Type B pancreatic cell (in vitro differentiated cells): ENCODE measurements at regions not wholly inside any gene's neighbourhood (a gene's known extent, or its start where the extent isn't known, plus 50 kb on each side); places are given as distances from the start of the nearest gene placed in this dataset.

ENCODE experiments used
- DNase-seq: peaks from one replicate; pipeline ENCODE4 v3.0.0; 2021; ENCODE audit warnings: mixed read lengths; ENCODE audit not compliant: unreplicated experiment; ENCODE audit errors: extremely low spot score
- H3K27ac Mint-ChIP-seq: 2 replicates; pipeline ENCODE4 v1.8.0; 2021; ENCODE audit warnings: mild to moderate bottlenecking, mixed read lengths
- H3K27me3 Mint-ChIP-seq: 2 replicates; pipeline ENCODE4 v1.8.0; 2021; ENCODE audit warnings: mixed read lengths
- H3K36me3 Mint-ChIP-seq: 2 replicates; pipeline ENCODE4 v1.8.0; 2021; ENCODE audit warnings: mixed read lengths
- H3K4me1 Mint-ChIP-seq: one replicate; pipeline ENCODE4 v1.8.0; 2021; ENCODE audit warnings: mixed read lengths; ENCODE audit not compliant: unreplicated experiment
- H3K4me3 Mint-ChIP-seq: 2 replicates; pipeline ENCODE4 v1.8.0; 2021; ENCODE audit warnings: mild to moderate bottlenecking, mixed read lengths
- H3K9me3 Mint-ChIP-seq: 2 replicates; pipeline ENCODE4 v1.8.0; 2021; ENCODE audit warnings: mixed read lengths
- TF ChIP-seq, protein P1 (sequence below): fragments of 200-600 bp; sonication (generic); conservative IDR thresholded peaks from 2 replicates; pipeline ENCODE4 v1.5.0; 2021; ENCODE audit warnings: antibody characterized with exemption, mild to moderate bottlenecking

DNA sequence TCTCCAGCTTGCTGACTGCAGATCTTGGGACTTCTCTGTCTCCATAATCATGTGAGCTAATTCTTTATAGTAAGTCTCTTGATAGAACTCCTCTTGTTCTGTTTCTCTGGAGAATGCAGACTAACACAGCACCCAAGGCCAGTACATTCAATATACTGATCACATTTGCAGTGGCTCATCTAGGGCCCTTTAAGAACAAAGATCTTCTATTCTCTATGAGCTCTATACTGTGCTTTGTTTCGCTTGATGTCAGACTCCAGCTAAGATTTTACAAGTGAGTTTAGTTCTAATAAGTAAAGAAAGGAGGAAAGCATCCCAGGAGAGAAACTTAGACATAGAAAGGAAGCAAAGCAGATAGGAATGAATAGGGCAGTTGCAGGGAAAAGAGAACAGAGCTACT, 69.3 kb upstream of the TMPO start:
- Mint-ChIP-seq H3K9me3 (no peaks in the 10 kb centered on the region), H3K27ac (no peak overlapping the region), H3K4me1 (peaks cover 3% of the 10 kb centered on the region), H3K36me3 (no peaks in the 10 kb centered on the region), H3K4me3 (no peak overlapping the region), H3K27me3 (peaks cover 15% of the 10 kb centered on the region)
- TF ChIP-seq, protein P1, sequence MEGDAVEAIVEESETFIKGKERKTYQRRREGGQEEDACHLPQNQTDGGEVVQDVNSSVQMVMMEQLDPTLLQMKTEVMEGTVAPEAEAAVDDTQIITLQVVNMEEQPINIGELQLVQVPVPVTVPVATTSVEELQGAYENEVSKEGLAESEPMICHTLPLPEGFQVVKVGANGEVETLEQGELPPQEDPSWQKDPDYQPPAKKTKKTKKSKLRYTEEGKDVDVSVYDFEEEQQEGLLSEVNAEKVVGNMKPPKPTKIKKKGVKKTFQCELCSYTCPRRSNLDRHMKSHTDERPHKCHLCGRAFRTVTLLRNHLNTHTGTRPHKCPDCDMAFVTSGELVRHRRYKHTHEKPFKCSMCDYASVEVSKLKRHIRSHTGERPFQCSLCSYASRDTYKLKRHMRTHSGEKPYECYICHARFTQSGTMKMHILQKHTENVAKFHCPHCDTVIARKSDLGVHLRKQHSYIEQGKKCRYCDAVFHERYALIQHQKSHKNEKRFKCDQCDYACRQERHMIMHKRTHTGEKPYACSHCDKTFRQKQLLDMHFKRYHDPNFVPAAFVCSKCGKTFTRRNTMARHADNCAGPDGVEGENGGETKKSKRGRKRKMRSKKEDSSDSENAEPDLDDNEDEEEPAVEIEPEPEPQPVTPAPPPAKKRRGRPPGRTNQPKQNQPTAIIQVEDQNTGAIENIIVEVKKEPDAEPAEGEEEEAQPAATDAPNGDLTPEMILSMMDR, result no peak
- DNase-seq, result no peak

DNA sequence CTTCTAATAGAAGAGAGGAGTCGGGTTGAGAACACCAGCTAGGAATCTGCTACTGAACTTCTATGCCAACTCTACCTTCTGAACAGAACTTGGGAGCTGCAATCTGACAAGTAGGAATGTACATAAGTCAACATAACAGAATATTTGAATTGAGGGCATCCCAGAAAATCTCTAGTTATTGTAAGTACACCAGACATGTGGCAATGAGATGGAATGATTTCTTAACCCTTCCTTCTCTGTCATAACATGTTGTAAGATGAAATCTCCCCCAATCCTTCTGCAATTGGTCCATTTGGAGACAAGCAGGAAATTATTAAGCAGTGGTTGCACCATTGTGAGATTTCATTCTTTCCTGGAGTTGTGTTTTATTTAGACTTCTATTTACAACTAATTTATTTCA, 68.7 kb upstream of the TMPO start:
- no peak for DNase-seq
- no peaks in the 10 kb centered on the region for H3K36me3 Mint-ChIP-seq

DNA sequence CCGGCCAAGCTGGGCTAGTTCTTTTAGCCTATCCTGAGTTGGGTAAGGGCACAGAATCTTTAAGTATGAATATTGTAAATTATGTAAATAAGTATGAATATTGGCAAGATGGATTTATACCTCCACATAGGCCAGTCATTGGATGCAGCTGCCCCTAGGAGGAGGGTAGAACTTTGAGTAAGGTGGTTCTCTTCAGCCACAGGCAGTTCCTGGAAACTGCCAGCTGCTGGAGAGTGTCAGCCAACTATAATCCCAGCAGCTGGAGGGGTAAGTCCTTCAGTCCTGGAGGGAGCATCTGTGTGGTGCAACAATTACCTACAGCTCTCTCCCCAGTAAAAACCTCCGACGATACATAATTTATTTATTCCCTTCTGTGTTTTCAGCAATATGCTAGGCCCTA, 65.8 kb upstream of the TMPO start:
- Mint-ChIP-seq H3K27me3 (peaks cover 9% of the 10 kb centered on the region), H3K27ac (no peak overlapping the region), H3K9me3 (no peaks in the 10 kb centered on the region), H3K4me1 (peaks cover 3% of the 10 kb centered on the region), H3K36me3 (no peaks in the 10 kb centered on the region), H3K4me3 (no peak overlapping the region)
- TF ChIP-seq, protein P1, result no peak
- DNase-seq, result no peak

More for the DNA sequence above, 68.7 kb upstream of the TMPO start:
- Mint-ChIP-seq H3K4me3 (no peak overlapping the region), H3K4me1 (peaks cover 3% of the 10 kb centered on the region), H3K9me3 (no peaks in the 10 kb centered on the region), H3K27me3 (peaks cover 15% of the 10 kb centered on the region), H3K27ac (no peak overlapping the region)
- TF ChIP-seq, protein P1, result no peak

DNA sequence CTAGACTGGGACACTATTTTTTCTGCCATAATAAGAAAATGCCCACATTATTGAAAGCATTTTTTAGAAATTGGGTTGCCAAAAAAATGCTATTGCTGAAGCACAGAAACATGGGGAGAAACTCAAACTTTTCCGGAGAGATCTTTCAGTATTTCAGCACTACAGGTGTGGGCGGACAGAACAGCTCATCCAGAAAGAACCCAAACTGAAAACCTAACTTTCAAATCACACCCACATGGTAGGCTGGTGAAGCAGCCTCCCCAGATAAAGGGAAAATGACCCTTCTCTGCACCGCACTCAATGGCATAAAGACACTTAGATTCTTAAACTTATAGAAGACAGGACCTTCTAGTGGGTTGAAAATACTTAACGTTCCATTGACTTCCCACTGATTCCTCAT, 62.3 kb upstream of the TMPO start:
- Mint-ChIP-seq H3K36me3 (no peaks in the 10 kb centered on the region), H3K4me3 (no peak overlapping the region), H3K9me3 (no peaks in the 10 kb centered on the region), H3K27ac (no peak overlapping the region), H3K4me1 (peaks cover 7% of the 10 kb centered on the region), H3K27me3 (peaks cover 7% of the 10 kb centered on the region)
- peak; percentile 1 for DNase-seq
- TF ChIP-seq, protein P1, result no peak

DNA sequence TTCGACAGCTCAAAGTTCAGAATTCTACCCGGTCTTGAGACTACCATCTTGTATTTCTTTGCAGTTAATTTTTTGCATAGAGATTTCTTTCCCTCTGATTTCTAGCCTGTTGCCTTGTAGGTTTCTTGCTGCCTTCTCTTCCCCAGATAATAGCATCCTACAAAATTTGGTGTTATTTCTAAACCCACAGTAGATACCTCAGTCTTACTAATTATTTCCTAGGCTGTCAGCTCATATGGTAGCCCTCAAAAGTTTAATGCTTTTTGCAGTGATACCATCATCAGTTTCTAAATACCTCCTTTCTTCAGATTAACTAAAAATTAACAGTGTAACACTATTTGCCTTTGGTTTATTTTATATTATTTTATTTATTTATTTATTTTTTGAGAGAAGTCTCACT, 61.9 kb upstream of the TMPO start:
- H3K9me3 Mint-ChIP-seq, result no peaks in the 10 kb centered on the region

More for the DNA sequence above, 61.9 kb upstream of the TMPO start:
- no peaks in the 10 kb centered on the region for H3K36me3 Mint-ChIP-seq
- peaks cover 7% of the 10 kb centered on the region for H3K4me1 Mint-ChIP-seq
- TF ChIP-seq, protein P1, result no peak
- no peak overlapping the region for H3K27ac Mint-ChIP-seq
- H3K27me3 Mint-ChIP-seq, result peaks cover 7% of the 10 kb centered on the region
- no peak for DNase-seq
- H3K4me3 Mint-ChIP-seq, result no peak overlapping the region
